HG02870 (cell line): ENCODE measurements at regions not wholly inside any gene's neighbourhood (a gene's known extent, or its start where the extent isn't known, plus 50 kb on each side); places are given as distances from the start of the nearest gene placed in this dataset.
"Not testable (repeated sequence)": the region's sequence is repeated elsewhere in the genome, so short reads cannot be mapped to it uniquely, and the experiment has no call there.

ENCODE experiments used
- ATAC-seq: cut with Tn5 transposase; IDR thresholded peaks from one replicate; pipeline ENCODE4 v1.9.1; 2021; ENCODE audit warnings: mild to moderate bottlenecking, moderate library complexity; ENCODE audit not compliant: unreplicated experiment

DNA sequence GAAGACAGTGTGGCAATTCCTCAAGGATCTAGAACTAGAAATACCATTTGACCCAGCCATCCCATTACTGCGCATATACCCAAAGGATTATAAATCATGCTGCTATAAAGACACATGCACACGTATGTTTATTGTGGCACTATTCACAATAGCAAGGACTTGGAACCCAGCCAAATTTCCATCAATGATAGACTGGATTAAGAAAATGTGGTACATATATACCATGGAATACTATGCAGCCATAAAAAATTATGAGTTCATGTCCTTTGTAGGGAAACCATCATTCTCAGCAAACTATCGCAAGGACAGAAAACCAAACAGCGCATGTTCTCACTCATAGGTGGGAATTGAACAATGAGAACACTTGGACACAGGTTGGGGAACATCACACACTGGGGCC, 729.6 kb upstream of the ARPP21 start:
- not testable (repeated sequence) for ATAC-seq

DNA sequence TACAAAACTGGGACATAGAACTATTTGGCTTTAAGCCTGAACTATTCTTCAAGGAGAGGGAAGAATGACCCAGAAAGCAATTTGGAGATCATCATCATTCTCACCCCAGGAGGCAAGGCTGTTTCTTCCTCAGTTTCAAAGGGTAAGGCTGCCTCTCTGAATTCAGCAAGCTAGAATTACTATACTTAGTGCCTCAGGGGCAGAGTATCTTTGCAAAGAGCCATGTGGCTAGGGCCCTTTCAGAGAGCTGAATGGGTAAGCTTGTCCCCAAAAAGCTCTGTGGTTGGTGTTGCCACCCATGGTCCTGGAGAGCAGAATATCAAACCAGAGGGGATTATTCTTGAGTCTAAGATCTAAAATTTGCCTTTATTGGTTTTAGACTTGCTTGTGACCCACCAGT, 720.3 kb upstream of the ARPP21 start:
- ATAC-seq: no peak

DNA sequence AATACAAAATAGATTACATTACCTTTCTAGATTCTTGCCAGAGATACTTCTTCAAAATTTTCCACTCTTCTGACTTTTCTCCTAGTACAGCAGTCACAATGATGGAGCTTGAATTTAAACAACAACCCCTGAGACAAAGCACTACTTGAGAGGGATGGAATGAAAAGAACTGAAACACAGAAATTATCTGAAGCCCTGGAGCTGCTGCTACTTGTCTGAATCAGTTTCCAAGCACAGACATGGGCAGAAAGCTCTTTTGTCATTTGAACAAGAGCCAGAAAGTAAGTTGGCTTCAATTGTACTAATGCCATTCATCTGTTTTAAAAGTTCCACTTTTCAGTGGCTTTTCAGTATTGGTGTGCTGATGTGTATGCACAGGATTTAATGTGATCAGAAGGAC, 718.5 kb upstream of the ARPP21 start:
- ATAC-seq: no peak

DNA sequence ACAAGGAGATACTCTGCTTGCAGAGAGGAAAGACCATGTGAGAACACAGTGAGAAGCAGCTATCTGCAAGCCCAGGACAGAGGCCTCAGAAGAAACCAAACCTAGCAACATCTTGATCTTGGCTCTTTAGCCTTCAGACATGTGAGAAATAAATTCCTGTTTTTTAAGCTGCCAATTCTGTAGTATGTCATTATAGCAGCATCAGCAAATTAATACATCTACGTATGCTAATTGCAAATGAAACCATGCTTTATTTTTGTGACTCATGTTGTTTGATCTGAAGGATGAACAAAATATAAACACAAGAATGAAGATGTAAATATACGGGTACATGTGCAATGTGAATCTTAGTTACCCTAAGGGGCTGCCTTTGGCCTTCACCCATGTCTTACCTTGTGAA, 714.4 kb upstream of the ARPP21 start:
- ATAC-seq: no peak

DNA sequence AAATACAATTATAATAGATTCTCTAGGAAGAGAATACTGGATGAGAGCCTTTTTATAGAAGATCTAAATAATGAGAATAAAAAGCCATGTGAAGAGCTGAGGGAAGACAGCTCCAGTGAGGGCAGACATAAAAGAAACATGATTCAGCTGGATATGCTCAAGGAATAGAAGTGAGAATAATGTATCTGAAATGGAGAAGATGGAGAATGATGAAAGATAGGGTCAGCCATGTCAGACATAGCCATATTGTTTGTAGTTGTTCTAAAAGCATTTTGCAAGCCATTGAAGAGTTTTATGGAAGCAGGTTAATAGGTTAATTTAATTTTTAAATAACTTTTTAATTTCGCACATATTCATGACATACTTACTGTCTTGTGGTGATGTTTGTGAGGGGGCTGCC, 713.5 kb upstream of the ARPP21 start:
- ATAC-seq: no peak

DNA sequence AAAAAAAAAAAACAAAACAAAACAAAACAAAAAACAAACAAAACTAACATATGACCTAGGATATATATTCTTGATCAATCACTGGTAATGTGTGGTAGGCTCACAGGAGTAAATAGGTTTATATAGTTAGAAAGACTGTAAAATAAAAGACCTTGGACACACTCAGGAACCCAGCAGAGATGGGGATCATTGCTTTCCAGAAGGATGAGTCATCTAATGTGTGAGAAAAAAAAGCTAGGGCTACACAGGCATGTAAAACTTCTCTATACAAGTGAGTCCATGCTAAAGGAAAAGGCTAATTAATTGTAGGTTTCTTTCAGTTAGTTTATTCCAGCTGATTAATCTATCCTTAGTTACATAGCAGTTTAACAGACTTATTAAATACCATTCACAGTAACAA, 710.3 kb upstream of the ARPP21 start:
- no peak for ATAC-seq

DNA sequence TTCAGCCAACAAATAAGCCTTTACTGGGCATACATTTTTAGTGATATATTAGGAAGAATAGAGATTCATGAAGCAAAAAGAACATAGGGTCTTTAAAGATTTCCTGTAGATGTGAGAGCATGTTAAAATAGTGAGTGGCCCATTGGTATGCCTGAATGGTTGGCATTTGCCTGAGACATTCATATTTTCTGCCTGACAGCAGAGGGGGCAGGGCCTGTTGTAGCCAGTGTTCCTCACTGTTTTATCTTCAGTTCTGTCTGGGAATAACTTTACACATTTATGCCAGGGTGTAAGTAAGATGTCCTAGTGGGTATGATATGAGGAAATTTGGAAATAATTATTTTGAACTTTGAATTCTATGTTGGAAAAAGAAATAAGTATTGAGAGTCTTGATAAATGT, 704.7 kb upstream of the ARPP21 start:
- no peak for ATAC-seq

DNA sequence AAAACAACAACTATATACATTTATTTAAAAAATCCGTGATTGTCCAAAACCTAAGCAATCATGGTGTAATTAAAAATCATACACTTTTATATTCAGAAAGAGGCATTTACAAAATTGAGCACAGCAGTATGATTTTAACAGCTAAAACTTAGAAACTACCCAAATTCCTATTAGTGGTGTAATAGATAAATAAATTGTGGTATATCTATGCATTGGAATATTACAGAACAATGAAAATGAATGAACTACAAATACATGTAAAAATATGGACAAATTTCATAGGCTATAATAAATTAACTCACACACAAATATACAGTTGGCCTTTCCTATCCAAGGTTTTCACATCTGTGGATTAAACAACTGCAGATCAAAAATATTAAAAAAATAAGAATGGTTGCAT, 700.5 kb upstream of the ARPP21 start:
- no peak for ATAC-seq

DNA sequence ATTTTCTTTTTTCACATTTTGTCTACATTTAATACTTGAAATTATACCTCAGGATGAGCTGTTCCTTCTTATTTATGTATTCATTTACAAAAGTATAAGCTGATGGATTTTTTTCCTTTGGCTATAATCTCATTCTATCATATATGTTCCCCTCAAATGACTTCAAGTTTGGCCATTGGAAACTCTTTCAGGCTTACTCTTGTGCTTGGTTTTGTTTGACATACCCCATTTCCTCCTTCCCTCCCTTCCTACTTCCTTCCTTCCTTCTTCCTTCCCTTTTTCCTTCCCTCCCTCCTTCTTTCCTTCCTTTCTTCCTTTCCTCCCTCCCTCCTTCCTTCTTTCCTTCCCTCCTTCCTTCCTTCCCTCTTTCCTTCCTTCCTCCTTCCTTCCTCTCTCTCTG, 697.1 kb upstream of the ARPP21 start:
- no peak for ATAC-seq

DNA sequence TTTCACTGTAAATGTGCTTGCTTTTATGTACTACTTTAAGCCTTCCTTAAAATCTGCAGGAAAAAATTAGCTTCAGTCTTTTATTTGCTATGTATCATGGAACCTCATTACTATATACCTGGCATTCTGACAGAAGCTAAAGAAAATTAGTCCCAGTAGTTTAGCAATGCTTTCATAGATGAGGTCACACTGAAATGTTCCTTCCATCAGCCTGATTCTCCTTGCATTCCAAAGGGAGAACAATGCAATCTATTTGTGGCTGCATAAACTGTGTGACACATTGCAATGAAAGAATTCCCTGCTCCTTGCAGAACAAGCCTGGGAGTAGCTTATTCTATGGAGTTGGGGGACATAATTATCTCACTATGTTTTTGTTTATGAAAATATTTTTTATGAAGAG, 691.5 kb upstream of the ARPP21 start:
- ATAC-seq: no peak

DNA sequence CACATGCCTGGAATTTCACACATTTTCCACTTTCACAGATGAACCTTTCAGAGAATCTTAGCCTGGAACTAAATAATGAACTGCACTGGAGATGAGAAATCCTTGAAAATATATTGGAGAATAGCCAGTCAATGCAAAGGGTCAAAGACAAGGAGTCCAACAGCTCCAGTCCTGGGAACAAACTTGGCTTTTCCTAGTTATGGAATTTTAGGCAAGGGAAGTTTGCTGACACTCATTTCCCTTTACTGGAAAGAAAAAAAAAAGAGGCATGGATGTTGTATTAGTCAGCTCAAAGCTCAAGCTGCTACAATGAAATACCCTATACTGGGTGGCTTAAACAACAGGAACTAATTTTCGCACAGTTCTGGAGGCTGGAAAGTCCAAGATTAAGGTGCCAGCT, 690.8 kb upstream of the ARPP21 start:
- ATAC-seq: no peak

DNA sequence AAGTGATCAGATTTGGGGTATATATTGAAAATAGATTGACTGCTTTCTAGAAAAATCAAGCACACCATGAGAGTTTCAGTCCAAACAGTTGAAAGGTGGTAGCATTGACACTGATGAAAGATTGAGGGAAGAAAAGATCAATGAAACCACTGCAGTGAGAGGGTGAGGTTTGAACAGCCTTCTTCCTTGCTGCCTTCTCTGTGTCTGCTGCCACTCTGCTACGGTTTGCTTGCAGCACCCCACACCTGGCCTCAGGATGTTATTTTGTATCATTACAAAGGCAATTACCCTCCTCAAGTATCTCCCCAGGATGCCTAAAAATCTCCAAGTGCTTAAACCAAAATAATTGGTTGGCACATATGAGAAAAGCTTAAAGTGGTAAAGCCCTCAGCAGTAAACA, 683.6 kb upstream of the ARPP21 start:
- no peak for ATAC-seq

DNA sequence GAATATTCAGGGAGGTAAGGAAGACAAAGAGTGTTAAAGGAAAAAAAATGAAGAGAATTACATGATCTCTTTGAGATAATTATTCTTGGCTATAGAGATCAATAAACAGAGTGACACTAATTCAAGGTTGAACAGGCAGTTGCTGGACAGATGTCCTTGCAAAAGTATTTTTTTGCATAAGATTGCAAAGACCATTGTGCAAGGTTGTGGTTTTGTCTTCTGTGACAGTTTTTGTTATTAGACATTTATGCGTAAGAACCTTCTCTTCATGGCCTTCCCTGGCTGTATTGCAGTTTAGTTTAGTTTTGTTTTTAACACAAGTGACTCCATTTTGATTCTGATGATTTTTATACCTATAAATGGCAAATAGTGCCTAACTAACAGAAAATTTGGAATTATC, 682.8 kb upstream of the ARPP21 start:
- ATAC-seq: no peak

DNA sequence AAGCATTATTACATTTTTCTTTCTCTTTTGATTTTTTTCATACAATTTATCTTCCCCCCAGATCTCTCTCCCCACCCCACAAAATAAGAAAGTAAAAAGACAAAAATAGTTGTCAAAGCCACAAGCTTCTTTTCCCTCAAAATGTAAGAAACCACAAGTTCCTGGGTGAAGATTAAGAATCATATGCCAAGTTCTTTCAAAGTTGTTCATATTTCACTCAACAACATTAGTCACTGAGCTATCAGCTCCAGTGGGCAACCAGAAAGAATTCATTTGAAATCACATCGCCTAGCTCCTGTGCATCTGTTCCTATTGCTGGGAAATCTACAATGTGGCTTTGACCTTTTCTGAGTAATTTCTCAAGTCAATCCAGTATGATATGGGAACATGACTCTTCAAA, 681.6 kb upstream of the ARPP21 start:
- no peak for ATAC-seq

DNA sequence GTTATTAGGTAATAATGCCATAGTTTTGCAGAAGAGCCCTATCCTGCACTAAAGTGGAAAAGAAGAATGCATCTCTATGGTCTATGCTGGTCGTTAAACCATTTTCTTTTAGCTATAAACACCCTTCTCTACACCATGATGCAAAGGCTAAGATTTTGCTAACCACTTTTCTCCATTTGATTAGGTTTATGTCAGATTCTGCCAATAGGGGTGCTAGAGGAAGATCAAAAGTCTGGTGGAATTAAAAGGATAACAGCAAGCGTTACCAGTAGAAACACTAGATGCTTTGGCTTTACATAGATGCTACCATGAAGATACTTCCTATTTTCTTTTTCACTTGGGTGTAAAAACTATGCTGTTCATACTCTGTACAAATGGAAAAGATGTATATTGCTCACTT, 669.8 kb upstream of the ARPP21 start:
- ATAC-seq: no peak

DNA sequence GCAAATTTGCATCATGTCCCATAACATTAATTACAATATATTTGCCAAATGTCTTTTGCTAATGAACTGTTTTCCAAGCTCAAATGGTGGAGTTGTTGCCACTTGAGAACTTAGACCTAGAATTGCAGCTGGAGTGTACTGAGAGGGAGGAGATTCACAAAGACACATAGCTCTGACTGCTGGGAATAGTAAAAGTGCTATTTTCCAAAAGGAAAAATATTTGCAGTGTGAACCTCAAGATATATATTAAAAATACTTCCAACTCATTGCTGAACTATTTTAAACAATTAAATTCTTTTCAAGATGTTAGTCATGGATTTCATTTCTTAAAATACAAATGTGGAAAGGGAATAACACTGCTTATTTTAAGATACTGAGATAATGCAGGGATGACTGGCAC, 666.8 kb upstream of the ARPP21 start:
- no peak for ATAC-seq

DNA sequence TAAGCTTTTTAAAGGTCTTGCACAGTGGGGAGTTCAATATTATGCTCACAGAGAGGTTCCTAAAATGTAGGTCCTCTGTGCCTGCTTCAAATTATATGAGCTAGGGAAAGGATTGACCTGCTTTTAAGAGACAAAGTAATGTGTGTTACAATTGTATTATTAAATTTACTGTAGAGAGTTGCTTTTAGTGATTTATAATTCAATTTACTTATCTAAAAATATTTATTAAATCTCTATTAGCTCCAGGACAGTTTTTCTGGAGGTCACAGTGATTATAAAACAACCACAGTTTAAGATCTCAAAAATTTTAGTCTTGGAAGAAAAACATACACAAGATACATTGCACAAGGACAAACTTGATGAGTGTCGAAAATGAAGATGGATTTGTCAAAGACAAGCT, 665.7 kb upstream of the ARPP21 start:
- no peak for ATAC-seq

DNA sequence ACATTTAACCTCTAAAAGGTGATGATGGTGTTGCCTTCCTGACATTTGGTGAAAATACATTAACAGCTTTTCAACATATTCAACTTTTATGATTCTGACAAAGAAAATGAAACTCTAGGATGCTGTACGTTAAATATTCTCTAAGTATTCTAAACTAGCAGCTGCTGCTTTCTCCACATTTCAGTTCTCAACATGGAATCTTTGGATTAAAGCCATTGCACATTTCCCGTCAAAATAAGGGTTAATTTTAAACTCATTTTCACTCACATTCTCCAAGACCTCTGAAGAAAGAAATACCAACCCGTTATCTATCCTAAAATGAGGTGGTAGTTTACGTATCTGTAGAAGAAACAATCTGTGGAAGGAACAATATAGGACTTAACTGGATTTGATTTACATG, 655.7 kb upstream of the ARPP21 start:
- ATAC-seq: no peak

DNA sequence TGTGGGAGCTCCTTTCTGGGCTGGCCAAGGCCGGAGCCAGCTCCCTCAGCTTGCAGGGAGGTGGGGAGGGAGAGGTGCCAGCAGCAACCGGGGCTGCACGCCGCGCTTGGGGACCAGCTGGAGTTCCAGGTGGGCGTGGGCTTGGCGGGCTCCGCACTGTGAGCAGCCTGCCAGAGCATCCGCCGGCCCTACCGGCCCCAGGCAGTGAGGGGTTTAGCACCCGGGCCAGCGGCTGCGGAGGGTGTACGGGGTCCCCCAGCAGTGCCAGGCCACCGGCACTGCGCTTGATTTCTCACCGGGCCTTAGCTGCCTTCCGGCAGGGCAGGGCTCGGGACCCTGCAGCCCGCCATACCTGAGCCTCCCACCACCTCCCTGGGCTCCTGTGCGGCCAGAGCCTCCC, 651.0 kb upstream of the ARPP21 start:
- ATAC-seq: no peak

DNA sequence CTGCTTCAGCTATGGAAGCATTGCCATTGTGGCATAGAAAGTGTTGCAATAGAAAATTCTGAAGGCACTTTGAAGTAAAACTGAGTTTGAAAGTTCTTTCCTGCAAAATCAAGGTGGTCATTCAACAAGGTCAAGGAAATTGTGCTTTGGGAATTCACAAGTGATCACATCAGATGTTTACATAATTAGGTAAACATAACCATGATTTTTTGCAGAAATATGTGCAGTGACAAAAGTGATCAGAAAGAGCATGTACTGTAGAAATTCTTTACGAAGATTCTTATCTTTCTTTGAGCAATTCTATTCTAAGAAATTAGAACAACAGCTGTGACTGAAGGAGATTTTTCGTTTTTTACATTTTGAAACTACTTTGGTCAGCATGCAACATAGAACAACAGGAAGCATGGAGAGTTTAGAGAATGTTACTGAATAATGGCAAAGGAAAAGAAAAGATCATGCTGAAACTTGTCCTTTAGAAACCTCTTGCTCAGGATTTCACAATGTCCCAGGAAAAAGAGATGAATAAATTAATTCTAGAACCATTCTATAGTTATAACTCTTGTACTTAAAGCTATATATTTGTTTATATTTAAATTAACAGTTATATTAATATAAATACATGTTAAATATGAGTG, 643.4 kb upstream of the ARPP21 start:
- ATAC-seq: no peak

DNA sequence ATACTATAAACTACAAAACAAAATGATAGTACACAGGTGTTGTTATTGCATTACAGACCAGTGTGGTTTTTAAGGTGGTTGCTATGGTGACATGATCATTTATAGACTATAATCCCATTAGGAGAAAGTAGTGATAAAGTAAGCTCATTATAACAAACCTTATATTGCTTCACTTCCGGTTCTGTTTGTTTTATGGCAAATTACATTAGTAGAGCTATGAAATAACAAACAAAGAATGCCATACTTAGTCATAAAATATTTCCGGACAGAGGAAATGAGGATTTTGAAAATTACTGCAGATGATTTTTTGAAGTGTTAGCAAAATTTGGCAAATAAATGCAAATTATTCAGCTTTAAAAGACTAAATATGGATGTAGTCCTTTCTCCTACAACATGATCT, 640.4 kb upstream of the ARPP21 start:
- ATAC-seq: no peak

DNA sequence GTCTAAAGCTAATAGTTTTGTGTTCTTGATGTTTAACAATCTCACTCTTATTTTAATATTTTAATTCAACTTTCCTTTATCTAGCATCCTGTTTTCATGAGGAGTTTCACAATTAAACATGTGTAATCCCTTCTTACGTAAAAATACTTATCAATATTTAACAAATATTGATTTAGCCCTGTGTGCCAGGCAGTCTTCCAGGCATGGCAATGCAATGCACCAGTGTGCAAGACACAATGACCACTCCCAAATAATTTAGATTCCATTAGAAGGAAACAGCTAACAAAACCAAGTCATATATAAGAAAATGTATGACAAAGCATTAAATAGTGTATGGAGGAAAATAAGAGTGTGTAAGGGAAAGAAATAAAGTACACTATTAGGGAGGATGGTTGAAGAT, 627.1 kb upstream of the ARPP21 start:
- no peak for ATAC-seq

DNA sequence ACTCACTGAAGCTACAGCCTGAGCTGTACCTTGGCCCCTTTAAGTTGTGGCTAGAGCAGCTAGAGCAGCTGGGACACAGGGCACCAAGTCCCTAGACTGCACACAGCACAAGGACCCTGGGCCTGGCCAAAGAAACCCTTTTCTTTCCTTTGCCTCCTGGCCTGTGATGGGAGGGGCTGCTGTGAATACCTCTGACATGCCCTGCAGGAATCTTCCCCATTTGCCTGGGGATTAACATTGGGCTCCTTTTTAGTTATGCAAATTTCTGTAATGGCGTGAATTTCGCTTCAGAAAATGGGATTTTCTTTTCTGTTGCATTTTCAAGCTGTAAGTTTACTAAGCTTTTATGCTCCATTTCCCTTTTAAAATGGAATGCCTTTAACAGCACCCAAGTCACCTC, 611.2 kb upstream of the ARPP21 start:
- ATAC-seq: no peak
